ENCODE measurements at regions not wholly inside any gene's neighbourhood (a gene's known extent, or its start where the extent isn't known, plus 50 kb on each side); places are given as distances from the start of the nearest gene placed in this dataset.

DNA sequence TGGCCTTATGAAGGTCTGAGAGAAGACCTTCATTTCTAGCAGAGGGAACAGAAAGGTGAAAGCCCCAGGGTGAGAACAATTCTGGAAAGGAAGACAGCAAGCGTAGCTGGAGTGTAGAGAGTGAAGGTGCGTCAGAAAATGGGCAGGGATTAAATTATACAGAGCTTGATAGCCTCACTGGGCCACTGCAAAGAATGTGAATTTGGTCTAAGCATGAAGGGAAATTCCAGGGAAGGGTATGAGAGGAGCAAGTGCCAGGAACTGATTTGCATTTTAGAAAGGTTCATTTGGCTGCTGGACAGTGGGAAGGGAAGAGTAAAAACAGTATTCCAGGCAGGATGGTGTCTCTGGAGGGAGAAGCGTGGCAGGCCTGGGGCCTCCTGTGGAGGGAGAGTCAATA lies 274.1 kb upstream of the ASIC2 start:
- TF ChIP-seq, protein P1, sequence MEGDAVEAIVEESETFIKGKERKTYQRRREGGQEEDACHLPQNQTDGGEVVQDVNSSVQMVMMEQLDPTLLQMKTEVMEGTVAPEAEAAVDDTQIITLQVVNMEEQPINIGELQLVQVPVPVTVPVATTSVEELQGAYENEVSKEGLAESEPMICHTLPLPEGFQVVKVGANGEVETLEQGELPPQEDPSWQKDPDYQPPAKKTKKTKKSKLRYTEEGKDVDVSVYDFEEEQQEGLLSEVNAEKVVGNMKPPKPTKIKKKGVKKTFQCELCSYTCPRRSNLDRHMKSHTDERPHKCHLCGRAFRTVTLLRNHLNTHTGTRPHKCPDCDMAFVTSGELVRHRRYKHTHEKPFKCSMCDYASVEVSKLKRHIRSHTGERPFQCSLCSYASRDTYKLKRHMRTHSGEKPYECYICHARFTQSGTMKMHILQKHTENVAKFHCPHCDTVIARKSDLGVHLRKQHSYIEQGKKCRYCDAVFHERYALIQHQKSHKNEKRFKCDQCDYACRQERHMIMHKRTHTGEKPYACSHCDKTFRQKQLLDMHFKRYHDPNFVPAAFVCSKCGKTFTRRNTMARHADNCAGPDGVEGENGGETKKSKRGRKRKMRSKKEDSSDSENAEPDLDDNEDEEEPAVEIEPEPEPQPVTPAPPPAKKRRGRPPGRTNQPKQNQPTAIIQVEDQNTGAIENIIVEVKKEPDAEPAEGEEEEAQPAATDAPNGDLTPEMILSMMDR (IDR thresholded peaks at IDR 0.05) = no peak
- TF ChIP-seq POLR2A (IDR thresholded peaks at IDR 0.05) = no peak

Measured in Peyer's patch (tissue), 4 donors.